ENCODE measurements at regions not wholly inside any gene's neighbourhood (a gene's known extent, or its start where the extent isn't known, plus 50 kb on each side); places are given as distances from the start of the nearest gene placed in this dataset.

DNA sequence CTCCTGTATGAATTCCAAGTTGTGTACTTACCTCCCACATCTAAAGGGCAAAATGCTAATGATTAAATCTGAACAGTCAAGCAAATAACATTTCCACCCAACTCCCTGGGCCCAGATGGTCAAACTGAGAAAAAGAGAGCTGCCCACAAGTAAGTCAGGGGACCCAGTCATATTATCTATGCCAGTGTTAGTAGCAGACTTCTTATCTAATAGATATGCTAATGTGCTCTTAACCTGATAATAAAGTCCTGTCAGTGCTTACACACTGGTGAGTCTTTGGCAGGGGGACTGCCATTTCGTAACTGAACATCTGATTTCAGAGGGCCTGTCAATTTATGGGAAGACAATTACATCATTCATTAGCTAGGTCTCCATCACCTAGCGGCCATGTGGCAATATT lies 292.3 kb upstream of the WWC1 start:
- TF ChIP-seq EZH2 (IDR thresholded peaks at IDR 0.05; ENCODE audit: insufficient read depth, poor library complexity, severe bottlenecking) = no peak
- TF ChIP-seq EZH2phosphoT487 (IDR thresholded peaks at IDR 0.05; ENCODE audit: insufficient read depth, low read depth) = no peak
